KMS-11 (cell line): ENCODE measurements at regions not wholly inside any gene's neighbourhood (a gene's known extent, or its start where the extent isn't known, plus 50 kb on each side); places are given as distances from the start of the nearest gene placed in this dataset.
"Not testable (repeated sequence)": the region's sequence is repeated elsewhere in the genome, so short reads cannot be mapped to it uniquely, and the experiment has no call there.

Experiments
- H2AFZ ChIP-seq: fragments of 200-600 bp; sonication (generic); 2 replicates; pipeline ENCODE4 v1.6.1; 2016; ENCODE audit warnings: antibody characterized with exemption, mixed run types, low read depth
- H3K27ac ChIP-seq: fragments of 200-600 bp; sonication (generic); 2 replicates; pipeline ENCODE4 v1.6.1; 2016; ENCODE audit warnings: mild to moderate bottlenecking, mixed run types
- H3K27me3 ChIP-seq: fragments of 200-600 bp; sonication (generic); 2 replicates; pipeline ENCODE4 v1.6.1; 2017; ENCODE audit warnings: mild to moderate bottlenecking, low read depth, mixed run types, moderate library complexity; ENCODE audit not compliant: insufficient read depth
- H3K36me3 ChIP-seq: fragments of 200-600 bp; sonication (generic); 2 replicates; pipeline ENCODE4 v1.6.1; 2017; ENCODE audit warnings: mild to moderate bottlenecking, mixed run types; ENCODE audit not compliant: insufficient read depth
- H3K4me1 ChIP-seq: fragments of 200-600 bp; sonication (generic); 2 replicates; pipeline ENCODE4 v1.6.1; 2016; ENCODE audit warnings: mild to moderate bottlenecking, low read depth, mixed run types; ENCODE audit not compliant: poor library complexity, severe bottlenecking
- H3K4me2 ChIP-seq: fragments of 200-600 bp; sonication (generic); 2 replicates; pipeline ENCODE4 v1.7.0; 2016; ENCODE audit warnings: mild to moderate bottlenecking, mixed run types
- H3K4me3 ChIP-seq: fragments of 200-600 bp; sonication (generic); IDR thresholded peaks from 2 replicates; pipeline ENCODE4 v1.6.1; 2017; ENCODE audit warnings: low read depth, low read length, mixed read lengths; ENCODE audit not compliant: insufficient read depth
- H3K79me2 ChIP-seq: fragments of 200-600 bp; sonication (generic); 2 replicates; pipeline ENCODE4 v1.6.1; 2016; ENCODE audit warnings: low read depth, mixed run types; ENCODE audit not compliant: insufficient read depth
- H3K9ac ChIP-seq: fragments of 200-600 bp; sonication (generic); 2 replicates; pipeline ENCODE4 v1.6.1; 2016; ENCODE audit warnings: mild to moderate bottlenecking, mixed run types
- H4K20me1 ChIP-seq: fragments of 200-600 bp; sonication (generic); 2 replicates; pipeline ENCODE4 v1.6.1; 2016; ENCODE audit warnings: mild to moderate bottlenecking, mixed run types; ENCODE audit not compliant: insufficient read depth
- CTCF ChIP-seq: fragments of 200-600 bp; sonication (generic); conservative IDR thresholded peaks from 2 replicates; pipeline ENCODE4 v1.6.1; 2017; ENCODE audit warnings: low read depth, mild to moderate bottlenecking, antibody characterized with exemption, low read length, moderate library complexity, mixed read lengths

GRCh38 chr7:35955735-35956134, 154.9 kb downstream of the SEPTIN7 start:
- H2AFZ ChIP-seq, H3K36me3 ChIP-seq, H3K27me3 ChIP-seq, H3K79me2 ChIP-seq, H3K4me3 ChIP-seq, H4K20me1 ChIP-seq, H3K27ac ChIP-seq, H3K4me2 ChIP-seq, H3K9ac ChIP-seq, H3K4me1 ChIP-seq: not testable (repeated sequence)

- H3K36me3 ChIP-seq, H2AFZ ChIP-seq, H3K4me3 ChIP-seq, H3K4me1 ChIP-seq, H4K20me1 ChIP-seq, H3K27ac ChIP-seq, H3K9ac ChIP-seq, H3K4me2 ChIP-seq, H3K27me3 ChIP-seq, H3K79me2 ChIP-seq: not testable (repeated sequence)
Observed at GRCh38 chr7:35956988-35957387, 156.1 kb downstream of the SEPTIN7 start.

GRCh38 chr7:35961260-35961659, 160.4 kb downstream of the SEPTIN7 start:
- H3K79me2 ChIP-seq, H3K4me2 ChIP-seq, H3K27ac ChIP-seq, H3K4me3 ChIP-seq, H3K27me3 ChIP-seq, H2AFZ ChIP-seq, H4K20me1 ChIP-seq, H3K9ac ChIP-seq, H3K36me3 ChIP-seq, H3K4me1 ChIP-seq: not testable (repeated sequence)

GRCh38 chr7:35962607-35963006, 161.8 kb downstream of the SEPTIN7 start:
- H3K4me2 ChIP-seq, H3K79me2 ChIP-seq, H3K4me1 ChIP-seq, H4K20me1 ChIP-seq, H3K27ac ChIP-seq, H2AFZ ChIP-seq, H3K9ac ChIP-seq, H3K4me3 ChIP-seq, H3K27me3 ChIP-seq, H3K36me3 ChIP-seq: not testable (repeated sequence)

- Histone ChIP-seq H3K4me3 (no peak overlapping the region), H3K27me3 (no peaks in the 10 kb centered on the region), H3K79me2 (no peaks in the 10 kb centered on the region), H3K4me2 (no peak overlapping the region), H3K9ac (no peak overlapping the region), H4K20me1 (no peaks in the 10 kb centered on the region), H2AFZ (no peak overlapping the region), H3K36me3 (no peaks in the 10 kb centered on the region), H3K4me1 (no peaks in the 10 kb centered on the region), H3K27ac (no peak overlapping the region)
- no peak for TF ChIP-seq CTCF
Observed at GRCh38 chr7:35967366-35968139, 166.7 kb downstream of the SEPTIN7 start.

GRCh38 chr7:35968140-35968940, 167.5 kb downstream of the SEPTIN7 start:
- Histone ChIP-seq H4K20me1 (no peaks in the 10 kb centered on the region), H3K36me3 (no peaks in the 10 kb centered on the region), H3K79me2 (no peaks in the 10 kb centered on the region), H3K27me3 (no peaks in the 10 kb centered on the region), H3K4me1 (no peaks in the 10 kb centered on the region), H2AFZ (no peak overlapping the region), H3K4me3 (no peak overlapping the region), H3K27ac (no peak overlapping the region), H3K4me2 (no peak overlapping the region), H3K9ac (no peak overlapping the region)
- TF ChIP-seq CTCF = no peak
